ENCODE measurements at regions not wholly inside any gene's neighbourhood (a gene's known extent, or its start where the extent isn't known, plus 50 kb on each side); places are given as distances from the start of the nearest gene placed in this dataset.

GRCh38 chr10:8246548-8246947 is 192.1 kb downstream of the GATA3 start:
- DNase-seq (ENCODE audit: low read depth): no peak
- no peak overlapping the region for H3K4me3 ChIP-seq (ENCODE audit: low read depth, low read length)
- TF ChIP-seq, protein P1, sequence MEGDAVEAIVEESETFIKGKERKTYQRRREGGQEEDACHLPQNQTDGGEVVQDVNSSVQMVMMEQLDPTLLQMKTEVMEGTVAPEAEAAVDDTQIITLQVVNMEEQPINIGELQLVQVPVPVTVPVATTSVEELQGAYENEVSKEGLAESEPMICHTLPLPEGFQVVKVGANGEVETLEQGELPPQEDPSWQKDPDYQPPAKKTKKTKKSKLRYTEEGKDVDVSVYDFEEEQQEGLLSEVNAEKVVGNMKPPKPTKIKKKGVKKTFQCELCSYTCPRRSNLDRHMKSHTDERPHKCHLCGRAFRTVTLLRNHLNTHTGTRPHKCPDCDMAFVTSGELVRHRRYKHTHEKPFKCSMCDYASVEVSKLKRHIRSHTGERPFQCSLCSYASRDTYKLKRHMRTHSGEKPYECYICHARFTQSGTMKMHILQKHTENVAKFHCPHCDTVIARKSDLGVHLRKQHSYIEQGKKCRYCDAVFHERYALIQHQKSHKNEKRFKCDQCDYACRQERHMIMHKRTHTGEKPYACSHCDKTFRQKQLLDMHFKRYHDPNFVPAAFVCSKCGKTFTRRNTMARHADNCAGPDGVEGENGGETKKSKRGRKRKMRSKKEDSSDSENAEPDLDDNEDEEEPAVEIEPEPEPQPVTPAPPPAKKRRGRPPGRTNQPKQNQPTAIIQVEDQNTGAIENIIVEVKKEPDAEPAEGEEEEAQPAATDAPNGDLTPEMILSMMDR (IDR thresholded peaks at IDR 0.05; ENCODE audit: insufficient read depth, low read depth, low read length): no peak

DNA sequence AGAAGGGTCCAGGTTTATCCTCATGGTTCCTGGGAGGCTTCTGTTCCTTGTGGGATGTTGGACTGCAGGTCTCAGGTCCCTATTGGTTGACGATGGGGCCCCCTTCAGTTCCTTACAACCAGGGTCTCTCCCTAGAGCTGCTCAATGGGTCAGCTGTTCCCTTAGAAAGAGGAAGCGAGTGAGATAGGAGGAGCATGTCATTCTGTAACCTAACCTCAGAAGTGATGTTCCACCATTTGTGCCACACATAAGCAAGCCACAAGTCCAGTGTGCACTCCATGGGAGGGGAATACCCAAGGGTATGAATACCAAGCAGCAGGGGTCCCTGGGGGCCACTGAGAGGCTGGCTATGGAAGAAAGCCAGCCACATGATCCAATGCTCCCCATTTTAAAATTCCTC is 192.7 kb downstream of the GATA3 start:
- no peak for DNase-seq (ENCODE audit: low read depth)
- no peak overlapping the region for H3K4me3 ChIP-seq (ENCODE audit: low read depth, low read length)
- TF ChIP-seq, protein P1 (IDR thresholded peaks at IDR 0.05; ENCODE audit: insufficient read depth, low read depth, low read length): no peak

GRCh38 chr10:8248868-8249267 is 194.4 kb downstream of the GATA3 start:
- no peak for DNase-seq (ENCODE audit: low read depth)
- TF ChIP-seq, protein P1 (IDR thresholded peaks at IDR 0.05; ENCODE audit: insufficient read depth, low read depth, low read length): no peak

DNA sequence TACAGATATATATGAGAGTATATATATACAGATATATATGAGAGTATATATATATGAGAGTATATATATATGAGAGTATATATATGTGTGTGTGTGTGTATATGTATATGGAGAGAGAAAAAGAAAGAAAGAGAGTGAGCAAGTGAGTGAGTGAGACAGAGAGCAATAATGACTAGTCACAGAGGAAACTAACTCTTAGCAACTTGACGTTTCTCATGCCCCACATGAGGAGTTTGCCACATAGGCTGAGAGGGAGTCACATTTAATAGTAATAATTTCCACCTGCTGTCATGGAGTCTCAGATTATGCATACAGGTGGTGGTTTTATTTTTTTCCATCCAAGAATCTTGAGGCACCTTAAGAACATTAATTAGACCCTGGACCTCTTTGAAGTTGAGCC is 199.9 kb downstream of the GATA3 start:
- TF ChIP-seq, protein P1 (IDR thresholded peaks at IDR 0.05; ENCODE audit: insufficient read depth, low read depth, low read length): no peak
- no peak for DNase-seq (ENCODE audit: low read depth)
- no peak overlapping the region for H3K4me3 ChIP-seq (ENCODE audit: low read depth, low read length)

More at GRCh38 chr10:8248868-8249267, 194.4 kb downstream of the GATA3 start:
- no peak overlapping the region for H3K4me3 ChIP-seq (ENCODE audit: low read depth, low read length)

GRCh38 chr10:8255301-8255700 is 200.8 kb downstream of the GATA3 start:
- TF ChIP-seq, protein P1 (IDR thresholded peaks at IDR 0.05; ENCODE audit: insufficient read depth, low read depth, low read length): no peak
- no peak for DNase-seq (ENCODE audit: low read depth)

DNA sequence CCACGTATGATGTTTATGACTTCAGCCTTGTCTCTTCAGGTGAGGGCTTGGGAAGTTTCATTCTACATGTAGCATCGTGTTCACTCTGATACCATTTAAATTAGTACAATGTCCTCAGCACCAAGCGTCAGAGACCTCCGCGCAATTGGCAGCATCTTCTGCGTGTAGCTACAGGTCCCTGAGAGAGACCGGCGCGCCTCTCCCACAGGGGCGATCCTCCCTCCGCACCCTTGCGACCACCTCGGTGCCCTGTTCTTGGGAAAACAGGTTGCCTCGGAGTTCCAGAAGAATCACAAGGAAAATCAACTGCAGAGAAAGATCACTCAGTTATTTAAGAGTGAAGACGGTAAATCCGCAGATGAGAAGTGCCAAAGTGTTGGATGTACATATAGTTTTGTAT is 206.2 kb downstream of the GATA3 start:
- H3K4me3 ChIP-seq (ENCODE audit: low read depth, low read length): no peak overlapping the region
- TF ChIP-seq, protein P1 (IDR thresholded peaks at IDR 0.05; ENCODE audit: insufficient read depth, low read depth, low read length): no peak
- DNase-seq (ENCODE audit: low read depth): no peak

More at GRCh38 chr10:8255301-8255700, 200.8 kb downstream of the GATA3 start:
- no peak overlapping the region for H3K4me3 ChIP-seq (ENCODE audit: low read depth, low read length)

DNA sequence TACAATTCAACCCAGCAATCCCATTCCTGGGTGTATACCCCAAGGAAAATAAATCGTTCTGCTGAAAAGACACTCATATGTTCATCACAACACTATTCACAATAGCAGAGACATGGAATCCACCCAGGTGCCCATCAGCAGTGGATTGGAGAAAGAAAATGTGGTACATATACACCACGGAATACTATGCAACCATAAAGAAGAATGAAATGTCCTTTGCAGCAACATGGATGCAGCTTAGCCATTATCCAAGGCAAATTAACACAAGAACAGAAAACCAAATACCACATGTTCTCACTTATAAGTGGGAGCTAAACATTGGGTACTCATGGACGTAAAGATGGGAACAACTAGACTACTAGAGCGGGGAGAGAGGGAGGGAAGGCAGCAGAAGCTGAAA is 207.8 kb downstream of the GATA3 start:
- H3K4me3 ChIP-seq (ENCODE audit: low read depth, low read length): no peak overlapping the region
- TF ChIP-seq, protein P1 (IDR thresholded peaks at IDR 0.05; ENCODE audit: insufficient read depth, low read depth, low read length): no peak
- DNase-seq (ENCODE audit: low read depth): no peak
